ENCODE measurements at regions not wholly inside any gene's neighbourhood (a gene's known extent, or its start where the extent isn't known, plus 50 kb on each side); places are given as distances from the start of the nearest gene placed in this dataset.

- no peak for DNase-seq (ENCODE audit: low read depth)
- TF ChIP-seq CTCF (IDR thresholded peaks at IDR 0.05; ENCODE audit: low read length, missing control alignments): no peak
Measured at GRCh38 chr20:11015440-11015839, 341.6 kb upstream of the JAG1 start.

GRCh38 chr20:11017446-11017845, 343.6 kb upstream of the JAG1 start:
- DNase-seq (ENCODE audit: low read depth): no peak
- TF ChIP-seq CTCF (IDR thresholded peaks at IDR 0.05; ENCODE audit: low read length, missing control alignments): no peak
- H3K4me3 ChIP-seq (replicated peaks; ENCODE audit: low read depth, low read length): no peak overlapping the region

More at GRCh38 chr20:11015440-11015839, 341.6 kb upstream of the JAG1 start:
- no peak overlapping the region for H3K4me3 ChIP-seq (replicated peaks; ENCODE audit: low read depth, low read length)

- DNase-seq (ENCODE audit: low read depth): no peak
Measured at GRCh38 chr20:11018668-11019170, 344.9 kb upstream of the JAG1 start.

GRCh38 chr20:11020712-11021111, 346.9 kb upstream of the JAG1 start:
- no peak for DNase-seq (ENCODE audit: low read depth)
- no peak overlapping the region for H3K4me3 ChIP-seq (replicated peaks; ENCODE audit: low read depth, low read length)
- no peak for TF ChIP-seq CTCF (IDR thresholded peaks at IDR 0.05; ENCODE audit: low read length, missing control alignments)

More at GRCh38 chr20:11018668-11019170, 344.9 kb upstream of the JAG1 start:
- H3K4me3 ChIP-seq (replicated peaks; ENCODE audit: low read depth, low read length): no peak overlapping the region
- no peak for TF ChIP-seq CTCF (IDR thresholded peaks at IDR 0.05; ENCODE audit: low read length, missing control alignments)

GRCh38 chr20:11027224-11027623, 353.4 kb upstream of the JAG1 start:
- TF ChIP-seq CTCF (IDR thresholded peaks at IDR 0.05; ENCODE audit: low read length, missing control alignments): no peak
- no peak overlapping the region for H3K4me3 ChIP-seq (replicated peaks; ENCODE audit: low read depth, low read length)
- no peak for DNase-seq (ENCODE audit: low read depth)

GRCh38 chr20:11030351-11030750, 356.6 kb upstream of the JAG1 start:
- no peak for DNase-seq (ENCODE audit: low read depth)
- H3K4me3 ChIP-seq (replicated peaks; ENCODE audit: low read depth, low read length): no peak overlapping the region
- no peak for TF ChIP-seq CTCF (IDR thresholded peaks at IDR 0.05; ENCODE audit: low read length, missing control alignments)

GRCh38 chr20:11031300-11031699, 357.5 kb upstream of the JAG1 start:
- no peak for DNase-seq (ENCODE audit: low read depth)
- no peak for TF ChIP-seq CTCF (IDR thresholded peaks at IDR 0.05; ENCODE audit: low read length, missing control alignments)
- no peak overlapping the region for H3K4me3 ChIP-seq (replicated peaks; ENCODE audit: low read depth, low read length)

Measured in fibroblast of pulmonary artery (primary cell).